ENCODE measurements at regions not wholly inside any gene's neighbourhood (a gene's known extent, or its start where the extent isn't known, plus 50 kb on each side); places are given as distances from the start of the nearest gene placed in this dataset.

- no peak overlapping the region for H2AFZ ChIP-seq (ENCODE audit: low read depth, low read length)
- no peak overlapping the region for H3K27ac ChIP-seq (ENCODE audit: extremely low read depth, low read depth, low read length)
- no peak for FAIRE-seq
- no peaks in the 10 kb centered on the region; a peak in 1 of 5 replicates for H3K27me3 ChIP-seq (ENCODE audit: control insufficient read depth in 2 of 2, insufficient read depth in 2 of 2, low read length in 2 of 2)
- no TSS peak for BruUV-seq (replicated peaks)
- H3K9me1 ChIP-seq (ENCODE audit: control insufficient read depth, insufficient read depth, low read length) = no peaks in the 10 kb centered on the region
- H3K36me3 ChIP-seq (ENCODE audit: control insufficient read depth, insufficient read depth, low read length) = no peaks in the 10 kb centered on the region
- no peaks in the 10 kb centered on the region for H4K20me1 ChIP-seq (replicated peaks; ENCODE audit: control insufficient read depth, insufficient read depth, low read length)
- intact Hi-C loops (cut with micrococcal nuclease) = no loop called here
- no peaks in the 10 kb centered on the region for H3K4me1 ChIP-seq (replicated peaks in 1 of 2; ENCODE audit: control insufficient read depth in 2 of 2, insufficient read depth in 2 of 2, low read length in 2 of 2)
- H3K79me2 ChIP-seq (ENCODE audit: control insufficient read depth, insufficient read depth, low read length) = no peaks in the 10 kb centered on the region
- 4% methylated on average over 22 of the region's 25 CpGs for WGBS (ENCODE audit: insufficient coverage, low coverage, missing lambda C conversion rate)
- TF ChIP-seq, protein P1, sequence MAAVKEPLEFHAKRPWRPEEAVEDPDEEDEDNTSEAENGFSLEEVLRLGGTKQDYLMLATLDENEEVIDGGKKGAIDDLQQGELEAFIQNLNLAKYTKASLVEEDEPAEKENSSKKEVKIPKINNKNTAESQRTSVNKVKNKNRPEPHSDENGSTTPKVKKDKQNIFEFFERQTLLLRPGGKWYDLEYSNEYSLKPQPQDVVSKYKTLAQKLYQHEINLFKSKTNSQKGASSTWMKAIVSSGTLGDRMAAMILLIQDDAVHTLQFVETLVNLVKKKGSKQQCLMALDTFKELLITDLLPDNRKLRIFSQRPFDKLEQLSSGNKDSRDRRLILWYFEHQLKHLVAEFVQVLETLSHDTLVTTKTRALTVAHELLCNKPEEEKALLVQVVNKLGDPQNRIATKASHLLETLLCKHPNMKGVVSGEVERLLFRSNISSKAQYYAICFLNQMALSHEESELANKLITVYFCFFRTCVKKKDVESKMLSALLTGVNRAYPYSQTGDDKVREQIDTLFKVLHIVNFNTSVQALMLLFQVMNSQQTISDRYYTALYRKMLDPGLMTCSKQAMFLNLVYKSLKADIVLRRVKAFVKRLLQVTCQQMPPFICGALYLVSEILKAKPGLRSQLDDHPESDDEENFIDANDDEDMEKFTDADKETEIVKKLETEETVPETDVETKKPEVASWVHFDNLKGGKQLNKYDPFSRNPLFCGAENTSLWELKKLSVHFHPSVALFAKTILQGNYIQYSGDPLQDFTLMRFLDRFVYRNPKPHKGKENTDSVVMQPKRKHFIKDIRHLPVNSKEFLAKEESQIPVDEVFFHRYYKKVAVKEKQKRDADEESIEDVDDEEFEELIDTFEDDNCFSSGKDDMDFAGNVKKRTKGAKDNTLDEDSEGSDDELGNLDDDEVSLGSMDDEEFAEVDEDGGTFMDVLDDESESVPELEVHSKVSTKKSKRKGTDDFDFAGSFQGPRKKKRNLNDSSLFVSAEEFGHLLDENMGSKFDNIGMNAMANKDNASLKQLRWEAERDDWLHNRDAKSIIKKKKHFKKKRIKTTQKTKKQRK (IDR thresholded peaks at IDR 0.05; ENCODE audit: borderline replicate concordance, low read depth, low read length) = no peak
- TF ChIP-seq PRPF4 (IDR thresholded peaks at IDR 0.05; ENCODE audit: insufficient read depth, low read depth, low read length, poor library complexity, severe bottlenecking) (no peak), KDM1A (IDR thresholded peaks at IDR 0.05) (no peak), MEF2A (IDR thresholded peaks at IDR 0.05; ENCODE audit: control insufficient read depth, low read depth, low read length) (no peak), NRF1 (conservative IDR thresholded peaks at IDR 0.05 in 1 of 2, IDR thresholded peaks at IDR 0.05 in 1 of 2) (no peak), ZNF134 (CRISPR knock-in tag; conservative IDR thresholded peaks at IDR 0.05) (no peak), NCOA6 (IDR thresholded peaks at IDR 0.05) (no peak), RHOXF2B (CRISPR knock-in tag; conservative IDR thresholded peaks at IDR 0.05) (no peak), ETV1 (tag; conservative IDR thresholded peaks at IDR 0.05; ENCODE audit: low read depth) (no peak), NCOA1 (IDR thresholded peaks at IDR 0.05; ENCODE audit: low read depth) (no peak), NR1H2 (CRISPR knock-in tag; IDR thresholded peaks at IDR 0.05) (no peak)
- TF ChIP-seq, protein P2, sequence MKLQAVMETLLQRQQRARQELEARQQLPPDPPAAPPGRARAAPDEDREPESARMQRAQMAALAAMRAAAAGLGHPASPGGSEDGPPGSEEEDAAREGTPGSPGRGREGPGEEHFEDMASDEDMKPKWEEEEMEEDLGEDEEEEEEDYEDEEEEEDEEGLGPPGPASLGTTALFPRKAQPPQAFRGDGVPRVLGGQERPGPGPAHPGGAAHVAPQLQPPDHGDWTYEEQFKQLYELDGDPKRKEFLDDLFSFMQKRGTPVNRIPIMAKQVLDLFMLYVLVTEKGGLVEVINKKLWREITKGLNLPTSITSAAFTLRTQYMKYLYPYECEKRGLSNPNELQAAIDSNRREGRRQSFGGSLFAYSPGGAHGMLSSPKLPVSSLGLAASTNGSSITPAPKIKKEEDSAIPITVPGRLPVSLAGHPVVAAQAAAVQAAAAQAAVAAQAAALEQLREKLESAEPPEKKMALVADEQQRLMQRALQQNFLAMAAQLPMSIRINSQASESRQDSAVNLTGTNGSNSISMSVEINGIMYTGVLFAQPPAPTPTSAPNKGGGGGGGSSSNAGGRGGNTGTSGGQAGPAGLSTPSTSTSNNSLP (IDR thresholded peaks at IDR 0.05; ENCODE audit: borderline replicate concordance, low read depth, low read length) = no peak
- no peak for ATAC-seq
- no peak overlapping the region for H3K9ac ChIP-seq (ENCODE audit: insufficient read depth in 1 of 2, low read depth in 2 of 2, low read length in 2 of 2)
- no peaks in the 10 kb centered on the region for H3K9me3 ChIP-seq (replicated peaks; ENCODE audit: control insufficient read depth, insufficient read depth, low read depth, low read length)
- H3K4me2 ChIP-seq (ENCODE audit: insufficient read depth, low read length) = no peak overlapping the region
- no peak overlapping the region for H3K4me3 ChIP-seq
- POLR2A ChIA-PET = no interaction called here
- DNase-seq (ENCODE audit: extremely low read depth in 1 of 4, low spot score in 3 of 4) = no peak
- CTCF ChIA-PET (ENCODE audit: low intra/inter-chr PET ratio) = no interaction called here
- in situ Hi-C loops (cut with MboI) = no loop called here
These were observed 101.1 kb downstream of the KIF4B start for GRCh38 chr5:155114655-155115054.
